Neural cell (in vitro differentiated cells): ENCODE measurements at regions not wholly inside any gene's neighbourhood (a gene's known extent, or its start where the extent isn't known, plus 50 kb on each side); places are given as distances from the start of the nearest gene placed in this dataset.

ENCODE experiments used
- EP300 ChIP-seq: fragments of 450-650 bp; conservative IDR thresholded peaks from 2 replicates; pipeline ENCODE4 v1.6.1; 2014; ENCODE audit warnings: antibody characterized with exemption, mild to moderate bottlenecking, moderate library complexity; ENCODE audit not compliant: poor library complexity, severe bottlenecking
- EZH2 ChIP-seq: fragments of 200-600, 300-800 bp; shearing (Covaris generic), sonication (generic); IDR thresholded peaks from 2 replicates; pipeline ENCODE4 v1.6.1; 2014; ENCODE audit warnings: antibody characterized with exemption, low read length, borderline replicate concordance, mild to moderate bottlenecking; ENCODE audit not compliant: insufficient read depth, poor library complexity, severe bottlenecking
- MXI1 ChIP-seq: fragments of 450-650 bp; conservative IDR thresholded peaks from 2 replicates; pipeline ENCODE4 v1.6.1; 2014; ENCODE audit warnings: antibody characterized with exemption, mild to moderate bottlenecking; ENCODE audit not compliant: poor library complexity, severe bottlenecking
- POLR2AphosphoS5 ChIP-seq: IDR thresholded peaks from 2 replicates; pipeline ENCODE4 v1.6.1; 2012
- RAD21 ChIP-seq: fragments of 450-650 bp; conservative IDR thresholded peaks from 2 replicates; pipeline ENCODE4 v1.6.1; 2014; ENCODE audit warnings: antibody characterized with exemption, mild to moderate bottlenecking, moderate library complexity
- SMC3 ChIP-seq: fragments of 450-650 bp; conservative IDR thresholded peaks from 2 replicates; pipeline ENCODE4 v1.6.1; 2014; ENCODE audit warnings: antibody characterized with exemption, mild to moderate bottlenecking, moderate library complexity; ENCODE audit not compliant: poor library complexity
- TAF1 ChIP-seq: IDR thresholded peaks from 2 replicates; pipeline ENCODE4 v1.6.1; 2012; ENCODE audit warnings: low read depth
- TF ChIP-seq, protein P1 (sequence below): fragments of 450-650 bp; IDR thresholded peaks from 2 replicates; pipeline ENCODE4 v1.5.1; 2014; ENCODE audit warnings: antibody characterized with exemption, mild to moderate bottlenecking, moderate library complexity; ENCODE audit not compliant: poor library complexity, severe bottlenecking
- TF ChIP-seq, protein P2 (sequence below): IDR thresholded peaks from 2 replicates; pipeline ENCODE4 v1.6.1; 2012; ENCODE audit warnings: borderline replicate concordance

DNA sequence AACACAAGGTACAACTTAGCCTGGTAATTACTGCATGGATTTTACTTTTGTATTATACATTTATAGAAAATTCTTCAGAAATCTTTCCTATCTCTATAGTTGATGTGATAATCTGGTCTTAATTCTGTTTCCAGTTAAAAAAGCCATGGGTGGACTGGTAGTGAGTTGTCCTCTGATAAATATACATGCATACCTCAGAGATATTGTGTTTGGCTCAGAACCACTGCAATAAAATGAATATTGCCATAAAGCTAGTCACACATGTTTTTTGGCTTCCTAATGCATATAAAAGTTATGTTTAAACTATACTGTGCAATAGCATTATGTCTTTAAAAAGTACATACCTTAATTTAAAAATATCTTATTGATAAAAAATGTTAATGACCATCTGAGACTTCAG lies 708.6 kb upstream of the MARCKS start:
- TF ChIP-seq, protein P1, sequence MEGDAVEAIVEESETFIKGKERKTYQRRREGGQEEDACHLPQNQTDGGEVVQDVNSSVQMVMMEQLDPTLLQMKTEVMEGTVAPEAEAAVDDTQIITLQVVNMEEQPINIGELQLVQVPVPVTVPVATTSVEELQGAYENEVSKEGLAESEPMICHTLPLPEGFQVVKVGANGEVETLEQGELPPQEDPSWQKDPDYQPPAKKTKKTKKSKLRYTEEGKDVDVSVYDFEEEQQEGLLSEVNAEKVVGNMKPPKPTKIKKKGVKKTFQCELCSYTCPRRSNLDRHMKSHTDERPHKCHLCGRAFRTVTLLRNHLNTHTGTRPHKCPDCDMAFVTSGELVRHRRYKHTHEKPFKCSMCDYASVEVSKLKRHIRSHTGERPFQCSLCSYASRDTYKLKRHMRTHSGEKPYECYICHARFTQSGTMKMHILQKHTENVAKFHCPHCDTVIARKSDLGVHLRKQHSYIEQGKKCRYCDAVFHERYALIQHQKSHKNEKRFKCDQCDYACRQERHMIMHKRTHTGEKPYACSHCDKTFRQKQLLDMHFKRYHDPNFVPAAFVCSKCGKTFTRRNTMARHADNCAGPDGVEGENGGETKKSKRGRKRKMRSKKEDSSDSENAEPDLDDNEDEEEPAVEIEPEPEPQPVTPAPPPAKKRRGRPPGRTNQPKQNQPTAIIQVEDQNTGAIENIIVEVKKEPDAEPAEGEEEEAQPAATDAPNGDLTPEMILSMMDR: no peak
- TF ChIP-seq MXI1 (no peak), EP300 (no peak), POLR2AphosphoS5 (no peak), RAD21 (no peak), SMC3 (no peak), EZH2 (no peak), TAF1 (no peak)
- TF ChIP-seq, protein P2, sequence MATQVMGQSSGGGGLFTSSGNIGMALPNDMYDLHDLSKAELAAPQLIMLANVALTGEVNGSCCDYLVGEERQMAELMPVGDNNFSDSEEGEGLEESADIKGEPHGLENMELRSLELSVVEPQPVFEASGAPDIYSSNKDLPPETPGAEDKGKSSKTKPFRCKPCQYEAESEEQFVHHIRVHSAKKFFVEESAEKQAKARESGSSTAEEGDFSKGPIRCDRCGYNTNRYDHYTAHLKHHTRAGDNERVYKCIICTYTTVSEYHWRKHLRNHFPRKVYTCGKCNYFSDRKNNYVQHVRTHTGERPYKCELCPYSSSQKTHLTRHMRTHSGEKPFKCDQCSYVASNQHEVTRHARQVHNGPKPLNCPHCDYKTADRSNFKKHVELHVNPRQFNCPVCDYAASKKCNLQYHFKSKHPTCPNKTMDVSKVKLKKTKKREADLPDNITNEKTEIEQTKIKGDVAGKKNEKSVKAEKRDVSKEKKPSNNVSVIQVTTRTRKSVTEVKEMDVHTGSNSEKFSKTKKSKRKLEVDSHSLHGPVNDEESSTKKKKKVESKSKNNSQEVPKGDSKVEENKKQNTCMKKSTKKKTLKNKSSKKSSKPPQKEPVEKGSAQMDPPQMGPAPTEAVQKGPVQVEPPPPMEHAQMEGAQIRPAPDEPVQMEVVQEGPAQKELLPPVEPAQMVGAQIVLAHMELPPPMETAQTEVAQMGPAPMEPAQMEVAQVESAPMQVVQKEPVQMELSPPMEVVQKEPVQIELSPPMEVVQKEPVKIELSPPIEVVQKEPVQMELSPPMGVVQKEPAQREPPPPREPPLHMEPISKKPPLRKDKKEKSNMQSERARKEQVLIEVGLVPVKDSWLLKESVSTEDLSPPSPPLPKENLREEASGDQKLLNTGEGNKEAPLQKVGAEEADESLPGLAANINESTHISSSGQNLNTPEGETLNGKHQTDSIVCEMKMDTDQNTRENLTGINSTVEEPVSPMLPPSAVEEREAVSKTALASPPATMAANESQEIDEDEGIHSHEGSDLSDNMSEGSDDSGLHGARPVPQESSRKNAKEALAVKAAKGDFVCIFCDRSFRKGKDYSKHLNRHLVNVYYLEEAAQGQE: no peak
